Stomach (tissue), 8 donors: ENCODE measurements at regions not wholly inside any gene's neighbourhood (a gene's known extent, or its start where the extent isn't known, plus 50 kb on each side); places are given as distances from the start of the nearest gene placed in this dataset.

Experiments
- DNase-seq, 2 donors: peaks; one replicate each; pipeline versions ENCODE4 v3.0.0 to v3.0.0-alpha.2; 2013 to 2019
- H3K27ac ChIP-seq, 5 donors: fragments of 200-600 bp in 4 of 5; sonication (generic) in 4 of 5; one replicate each; pipeline ENCODE4 v1.5.1; 2013 to 2019; ENCODE audit warnings: mild to moderate bottlenecking in 1 of 5, moderate library complexity in 1 of 5
- H3K27me3 ChIP-seq, 3 donors: fragments of 200-600 bp; sonication (generic); one replicate each; pipeline ENCODE4 v1.5.1; 2017 to 2019; ENCODE audit warnings: mixed run types in 1 of 3
- H3K36me3 ChIP-seq, 4 donors: fragments of 200-600 bp; sonication (generic); 1 replicate in 3 of 4; 2 replicates in 1 of 4; pipeline ENCODE4 v1.5.1; 2016 to 2019
- H3K4me1 ChIP-seq, 4 donors: fragments of 200-600 bp; sonication (generic); one replicate each; pipeline ENCODE4 v1.5.1; 2016 to 2019
- H3K4me3 ChIP-seq, 4 donors: fragments of 200-600 bp; sonication (generic) in 3 of 4; one replicate each; pipeline ENCODE4 v1.5.1; 2016 to 2019; ENCODE audit warnings: mild to moderate bottlenecking in 1 of 4
- H3K9me3 ChIP-seq, 4 donors: fragments of 200-600 bp; sonication (generic); one replicate each; pipeline ENCODE4 v1.5.1; 2016 to 2019
- EP300 ChIP-seq: sonication (generic); formaldehyde crosslinking; IDR thresholded peaks from one replicate; pipeline ENCODE4 v1.6.1; 2017; ENCODE audit warnings: antibody characterized with exemption
- POLR2A ChIP-seq, 4 donors: fragments of 450-650 bp; IDR thresholded peaks; one replicate each; pipeline ENCODE4 v1.6.1; 2016; ENCODE audit warnings: antibody characterized with exemption in 4 of 4, control low read depth in 2 of 4, mild to moderate bottlenecking in 1 of 4, moderate library complexity in 1 of 4
- POLR2AphosphoS5 ChIP-seq, 3 donors: sonication (generic); formaldehyde crosslinking; IDR thresholded peaks; one replicate each; pipeline ENCODE4 v1.6.1; 2016; ENCODE audit warnings: antibody characterized with exemption in 3 of 3
- WGBS, 5 donors: extraction: QIAGEN DNeasy Blood & Tissue Kit in 3 of 5; methylation state at CpG; one replicate each; pipeline versions ENCODE4 v1.1.5 to v1.1.7; 2013 to 2018; 5-methylcytosine and 5-hydroxymethylcytosine counted together
- intact Hi-C: fragments of 100-400 bp; cut with DNase I; formaldehyde crosslinking; loops from one replicate; pipeline ENCODE4 v1.15.1; 2023; ENCODE audit warnings: low total_unique reads
- TF ChIP-seq, protein P1 (sequence below), 7 experiments: fragments of 450-650 bp in 4 of 7; fragments of 200-600 bp in 3 of 7; sonication (generic) in 3 of 7; IDR thresholded peaks; one replicate each; pipeline ENCODE4 v1.5.1; 2016 to 2019; ENCODE audit warnings: antibody characterized with exemption in 7 of 7, control low read depth in 2 of 7, mild to moderate bottlenecking in 1 of 7
- donor health status: healthy with polysubstance abuse.
- donor health status: Bipolar disorder and iron deficiency.
- donor health status: healthy.

DNA sequence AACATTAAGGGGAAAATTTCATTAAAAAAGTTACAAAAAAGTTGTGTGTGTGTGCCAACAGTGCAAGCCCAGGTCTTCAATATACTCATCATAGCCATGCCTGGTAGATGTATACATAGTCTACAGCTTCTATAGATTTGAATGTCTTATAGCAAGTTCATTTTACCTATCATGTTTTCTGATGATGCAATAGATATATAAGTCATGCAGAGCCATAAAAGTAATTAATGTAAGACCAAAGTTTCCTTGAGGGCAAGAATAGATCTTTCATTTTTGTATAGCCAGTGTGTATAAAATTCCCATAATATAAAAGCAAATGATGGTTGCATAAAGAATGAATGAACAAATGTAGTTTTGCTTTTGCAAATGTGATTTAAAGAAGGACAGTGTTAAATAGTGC is 1138.4 kb downstream of the TBL1XR1 start:
- Histone ChIP-seq H3K36me3 (no peaks in the 10 kb centered on the region), H3K4me3 (no peak overlapping the region), H3K27ac (no peak overlapping the region), H3K9me3 (no peaks in the 10 kb centered on the region), H3K27me3 (no peaks in the 10 kb centered on the region), H3K4me1 (no peaks in the 10 kb centered on the region)
- no peak for DNase-seq
- no peak for TF ChIP-seq POLR2A (IDR thresholded peaks at IDR 0.05)
- TF ChIP-seq, protein P1, sequence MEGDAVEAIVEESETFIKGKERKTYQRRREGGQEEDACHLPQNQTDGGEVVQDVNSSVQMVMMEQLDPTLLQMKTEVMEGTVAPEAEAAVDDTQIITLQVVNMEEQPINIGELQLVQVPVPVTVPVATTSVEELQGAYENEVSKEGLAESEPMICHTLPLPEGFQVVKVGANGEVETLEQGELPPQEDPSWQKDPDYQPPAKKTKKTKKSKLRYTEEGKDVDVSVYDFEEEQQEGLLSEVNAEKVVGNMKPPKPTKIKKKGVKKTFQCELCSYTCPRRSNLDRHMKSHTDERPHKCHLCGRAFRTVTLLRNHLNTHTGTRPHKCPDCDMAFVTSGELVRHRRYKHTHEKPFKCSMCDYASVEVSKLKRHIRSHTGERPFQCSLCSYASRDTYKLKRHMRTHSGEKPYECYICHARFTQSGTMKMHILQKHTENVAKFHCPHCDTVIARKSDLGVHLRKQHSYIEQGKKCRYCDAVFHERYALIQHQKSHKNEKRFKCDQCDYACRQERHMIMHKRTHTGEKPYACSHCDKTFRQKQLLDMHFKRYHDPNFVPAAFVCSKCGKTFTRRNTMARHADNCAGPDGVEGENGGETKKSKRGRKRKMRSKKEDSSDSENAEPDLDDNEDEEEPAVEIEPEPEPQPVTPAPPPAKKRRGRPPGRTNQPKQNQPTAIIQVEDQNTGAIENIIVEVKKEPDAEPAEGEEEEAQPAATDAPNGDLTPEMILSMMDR (IDR thresholded peaks at IDR 0.05) = no peak
- TF ChIP-seq EP300 = no peak
- TF ChIP-seq POLR2AphosphoS5 (IDR thresholded peaks at IDR 0.05) = no peak
- intact Hi-C loops = no loop called here

DNA sequence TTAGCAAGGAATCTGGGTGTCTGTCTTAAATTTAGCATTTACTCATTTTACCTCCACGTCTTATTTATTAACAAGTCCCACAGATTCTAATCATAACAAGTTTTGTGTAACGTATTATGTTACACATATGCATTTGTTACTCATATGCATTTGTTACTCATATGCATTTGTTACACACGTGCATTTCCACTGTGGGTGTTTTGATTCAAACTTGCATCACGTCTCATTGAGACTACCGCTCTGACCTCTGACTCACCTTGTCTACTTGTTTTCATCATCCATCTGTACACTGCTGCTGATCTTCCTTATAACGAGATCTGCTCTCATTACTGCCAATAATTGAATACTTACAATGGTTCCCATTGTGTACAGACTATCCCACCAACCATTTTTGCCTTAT is 1141.4 kb downstream of the TBL1XR1 start:
- no peak for DNase-seq
- Histone ChIP-seq H3K27me3 (no peaks in the 10 kb centered on the region), H3K9me3 (no peaks in the 10 kb centered on the region), H3K36me3 (no peaks in the 10 kb centered on the region), H3K27ac (no peak overlapping the region), H3K4me3 (no peak overlapping the region), H3K4me1 (no peaks in the 10 kb centered on the region)
- intact Hi-C loops = no loop called here
- 79 to 87% (median 86%) methylated on average over 6 of the region's 6 CpGs for WGBS, 5 donors
- no peak for TF ChIP-seq EP300
- TF ChIP-seq, protein P1 (IDR thresholded peaks at IDR 0.05) = no peak
- TF ChIP-seq POLR2A (IDR thresholded peaks at IDR 0.05) = no peak
- TF ChIP-seq POLR2AphosphoS5 (IDR thresholded peaks at IDR 0.05) = no peak

DNA sequence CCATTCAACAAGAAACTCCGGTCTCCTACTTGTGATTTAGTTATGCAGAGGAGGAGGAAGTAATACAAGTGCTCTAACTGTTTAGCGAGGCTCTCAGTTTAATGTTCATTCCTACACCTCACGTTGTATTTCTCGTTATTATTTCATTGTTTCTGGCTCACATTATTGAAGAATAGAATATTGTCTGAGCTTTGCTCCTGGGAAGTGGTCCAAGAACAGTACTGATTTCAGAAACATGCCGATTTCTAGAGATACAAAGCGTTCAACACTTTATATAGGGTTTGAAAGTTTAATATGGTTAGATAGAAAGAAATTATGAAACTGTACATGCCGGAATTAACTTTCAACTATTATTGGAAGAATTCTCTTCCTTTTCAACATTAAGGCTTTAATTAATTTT is 1145.5 kb downstream of the TBL1XR1 start:
- no peaks in the 10 kb centered on the region for H3K36me3 ChIP-seq
- no peaks in the 10 kb centered on the region for H3K4me1 ChIP-seq
- intact Hi-C loops = no loop called here
- WGBS, 5 donors = 81 to 88% (median 83%) methylated on average over 7 of the region's 7 CpGs
- no peak overlapping the region for H3K27ac ChIP-seq
- no peak overlapping the region for H3K4me3 ChIP-seq
- TF ChIP-seq POLR2A (IDR thresholded peaks at IDR 0.05) (no peak), EP300 (no peak), POLR2AphosphoS5 (IDR thresholded peaks at IDR 0.05) (no peak)
- TF ChIP-seq, protein P1 (IDR thresholded peaks at IDR 0.05) = no peak
- H3K9me3 ChIP-seq = no peaks in the 10 kb centered on the region
- no peak for DNase-seq
- H3K27me3 ChIP-seq = no peaks in the 10 kb centered on the region

DNA sequence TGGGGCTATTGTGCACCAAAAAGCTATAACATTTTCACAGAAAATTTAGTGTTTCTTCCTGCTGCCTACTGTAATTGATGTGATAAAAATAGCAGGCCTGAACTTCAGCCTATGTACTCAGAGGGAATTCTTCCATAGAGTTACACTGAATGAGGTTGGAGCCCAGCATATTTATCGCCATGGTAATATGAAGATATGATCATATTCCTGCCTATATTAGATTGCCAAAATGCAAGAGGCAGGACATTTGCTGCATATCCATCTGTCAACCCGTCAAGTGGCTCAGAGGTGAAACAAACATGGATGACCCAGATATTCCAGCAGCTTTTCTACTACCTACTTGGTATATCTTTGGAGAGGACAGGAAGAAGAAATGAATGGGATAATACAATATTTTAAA is 1150.6 kb downstream of the TBL1XR1 start:
- no peak for DNase-seq
- 81 to 95% (median 93%) methylated on average over 2 of the region's 2 CpGs for WGBS, 5 donors
- no peaks in the 10 kb centered on the region for H3K4me1 ChIP-seq

More for the DNA sequence above, 1150.6 kb downstream of the TBL1XR1 start:
- no peaks in the 10 kb centered on the region for H3K27me3 ChIP-seq
- H3K9me3 ChIP-seq = no peaks in the 10 kb centered on the region
- no peaks in the 10 kb centered on the region for H3K36me3 ChIP-seq
- no peak overlapping the region for H3K27ac ChIP-seq
- intact Hi-C loops = no loop called here
- no peak overlapping the region for H3K4me3 ChIP-seq
- TF ChIP-seq POLR2AphosphoS5 (IDR thresholded peaks at IDR 0.05) = no peak
- TF ChIP-seq POLR2A (IDR thresholded peaks at IDR 0.05) = no peak
- TF ChIP-seq EP300 = no peak
- TF ChIP-seq, protein P1 (IDR thresholded peaks at IDR 0.05) = no peak
